DMS153 (cell line): ENCODE measurements at regions not wholly inside any gene's neighbourhood (a gene's known extent, or its start where the extent isn't known, plus 50 kb on each side); places are given as distances from the start of the nearest gene placed in this dataset.
"Not testable (repeated sequence)": the region's sequence is repeated elsewhere in the genome, so short reads cannot be mapped to it uniquely, and the experiment has no call there.

Experiments
- DNase-seq: peaks from one replicate; lab custom pipeline; 2025; lab: John Stamatoyannopoulos, UW

DNA sequence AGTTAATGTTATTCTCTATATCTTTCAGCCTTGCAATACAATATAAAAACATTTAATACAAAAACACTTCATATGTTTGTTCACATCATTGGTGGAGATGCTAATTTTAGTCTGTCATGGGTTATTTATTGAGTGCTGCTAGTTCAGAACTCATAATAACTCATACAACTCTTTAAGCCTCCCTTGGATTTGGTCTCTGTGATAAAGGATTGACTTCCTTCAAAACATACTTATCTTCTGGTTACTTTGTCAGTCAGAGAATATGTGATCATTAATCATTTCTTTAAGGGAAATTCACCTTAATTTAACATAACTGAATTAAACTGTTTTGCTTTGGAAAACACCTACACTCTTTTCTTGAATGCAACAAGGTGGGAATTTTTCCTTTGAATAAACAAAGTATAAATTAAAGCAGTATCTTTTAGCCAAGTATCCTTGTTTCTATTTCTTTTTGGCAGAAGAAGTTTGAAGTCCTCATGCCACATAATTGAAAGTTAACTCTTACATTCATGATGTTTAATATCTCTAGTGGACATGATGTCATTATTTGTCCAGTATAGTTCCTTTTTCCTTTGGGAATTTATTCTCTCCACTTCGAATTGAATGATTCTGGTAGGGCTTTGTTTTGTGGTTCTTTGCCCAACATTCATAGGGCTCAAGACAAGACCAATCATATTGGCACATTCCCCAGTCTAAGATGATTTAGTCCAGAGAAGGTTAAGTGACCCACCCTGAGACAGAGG, 133.2 kb upstream of the CENPW start:
- DNase-seq, result no peak

DNA sequence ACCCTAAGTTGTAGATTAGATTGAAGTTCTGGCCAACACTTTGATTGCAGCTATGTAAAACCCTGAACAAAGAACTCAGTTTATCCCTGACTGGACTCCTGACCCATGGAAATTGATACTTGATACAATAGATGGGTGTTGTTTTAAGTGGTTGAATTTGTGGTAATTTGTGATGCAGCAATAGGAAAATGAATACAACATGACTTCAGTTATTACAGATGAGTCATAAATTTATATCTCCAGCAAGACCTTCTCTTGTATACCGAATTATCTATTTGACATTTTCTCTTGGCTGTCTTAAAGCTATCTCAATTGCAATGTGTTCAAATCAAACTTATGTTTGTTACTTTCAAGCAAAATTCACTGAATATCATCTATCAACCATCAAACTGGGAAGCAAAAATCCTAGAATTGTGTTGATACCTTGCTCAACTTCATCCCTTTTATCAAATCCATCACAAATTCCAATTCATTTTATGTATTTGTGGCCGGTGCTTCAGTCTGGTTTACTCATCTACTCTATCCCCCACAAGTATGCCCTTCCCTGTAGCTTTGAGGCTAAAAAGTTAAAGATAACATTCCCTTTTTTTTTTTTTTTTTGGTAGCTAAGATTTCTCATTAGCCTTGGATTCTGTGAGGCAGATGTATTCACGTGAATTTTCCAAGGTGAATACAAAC, 129.4 kb upstream of the CENPW start:
- no peak for DNase-seq

- DNase-seq, result no peak
These were observed 122.4 kb upstream of the CENPW start for GRCh38 chr6:126217497-126217896.

DNA sequence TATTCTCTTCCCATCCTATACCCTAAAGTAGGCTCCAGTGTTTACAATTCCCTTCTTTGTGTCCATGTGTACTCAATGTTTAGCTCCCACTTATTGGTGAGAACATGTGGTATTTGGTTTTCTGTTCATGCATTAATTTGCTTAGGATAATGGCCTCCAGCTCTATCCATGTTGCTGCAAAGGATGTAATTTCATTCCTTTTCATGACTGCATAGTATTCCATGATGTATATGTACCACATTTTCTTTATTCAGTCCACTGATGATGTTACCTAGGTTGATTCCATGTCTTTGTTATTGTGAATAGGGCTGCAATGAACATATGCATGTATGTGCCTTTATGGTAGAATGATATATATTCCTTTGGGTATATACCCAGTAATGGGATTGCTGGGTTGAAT, 119.0 kb upstream of the CENPW start:
- DNase-seq, result not testable (repeated sequence)

DNA sequence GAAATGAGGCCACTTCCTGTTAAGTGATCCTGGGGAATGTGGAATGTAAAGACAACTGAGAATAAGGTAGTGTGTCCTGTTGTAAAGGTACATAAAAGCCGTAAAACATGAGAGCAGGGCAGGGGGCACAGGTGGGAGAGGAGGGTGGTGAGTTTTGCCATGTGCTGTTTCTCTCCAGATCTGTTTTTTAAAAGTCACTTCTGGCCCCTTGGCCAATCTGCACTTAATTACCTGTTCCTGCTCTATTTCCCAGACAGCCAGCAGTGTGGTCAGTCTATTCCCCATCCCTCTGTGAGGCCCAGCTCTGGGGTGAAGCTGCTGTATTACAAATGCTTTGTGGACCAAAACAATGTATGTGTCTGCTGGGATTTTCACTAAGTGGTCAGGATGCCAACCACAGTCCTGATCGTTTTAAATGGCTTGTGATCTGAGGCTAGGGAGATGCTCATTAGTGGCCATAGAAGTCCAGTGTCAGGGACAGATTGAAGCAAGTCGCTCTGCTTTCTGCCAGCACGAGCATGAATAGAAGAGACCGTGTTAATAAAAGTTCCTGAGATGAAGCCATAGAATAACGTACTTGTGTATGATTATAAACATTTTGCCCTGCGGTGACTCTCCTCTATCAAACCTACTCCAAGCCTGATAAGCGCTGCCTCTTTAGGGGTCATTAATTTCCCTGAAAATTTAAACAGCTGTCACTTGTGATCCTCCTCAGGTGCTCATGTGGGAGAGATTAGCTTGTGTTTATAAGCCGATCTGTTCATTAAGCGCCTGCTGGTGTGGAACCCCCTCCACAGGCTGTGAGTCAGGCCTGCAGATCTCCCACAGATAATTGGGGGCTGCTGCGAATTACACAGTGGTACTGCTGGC, 111.8 kb upstream of the CENPW start:
- DNase-seq, result peak; percentile 59

GRCh38 chr6:126232671-126233070, 107.2 kb upstream of the CENPW start:
- DNase-seq, result no peak

GRCh38 chr6:126233192-126233591, 106.7 kb upstream of the CENPW start:
- no peak for DNase-seq

DNA sequence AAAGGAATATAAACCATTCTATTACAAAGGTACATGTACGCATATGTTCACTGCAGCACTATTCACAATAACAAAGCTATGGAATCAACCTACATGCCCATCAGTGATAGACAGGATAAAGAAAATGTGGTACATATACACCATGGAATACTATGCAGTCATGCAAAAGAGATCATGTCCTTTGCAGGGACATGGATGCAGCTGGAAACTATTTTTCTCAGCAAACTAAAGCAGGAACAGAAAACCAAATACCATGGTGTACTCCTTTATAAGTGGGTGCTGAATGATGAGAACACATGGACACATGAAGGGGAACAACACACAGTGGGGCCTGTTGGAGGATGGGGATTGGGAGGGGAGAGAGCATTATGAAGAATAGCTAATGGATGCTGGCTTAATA, 104.6 kb upstream of the CENPW start:
- no peak for DNase-seq

DNA sequence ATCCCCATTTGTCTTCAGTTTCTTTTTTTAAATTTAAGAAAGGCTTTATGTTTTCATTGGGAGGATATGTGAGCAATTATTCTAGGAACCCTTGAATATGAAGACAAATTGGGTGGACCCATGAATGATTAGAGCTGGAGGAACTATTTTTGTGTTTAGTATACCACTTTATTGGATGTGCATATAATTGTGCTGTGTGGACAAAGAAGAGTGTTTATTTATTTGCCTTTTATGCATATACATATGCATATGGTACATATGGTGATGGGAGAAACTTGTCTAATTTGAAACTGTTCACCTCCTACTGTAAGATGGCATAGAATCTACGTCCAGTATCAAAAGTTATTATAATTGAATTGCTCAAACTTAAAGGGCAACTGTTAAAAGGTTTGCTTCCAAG, 94.8 kb upstream of the CENPW start:
- no peak for DNase-seq

DNA sequence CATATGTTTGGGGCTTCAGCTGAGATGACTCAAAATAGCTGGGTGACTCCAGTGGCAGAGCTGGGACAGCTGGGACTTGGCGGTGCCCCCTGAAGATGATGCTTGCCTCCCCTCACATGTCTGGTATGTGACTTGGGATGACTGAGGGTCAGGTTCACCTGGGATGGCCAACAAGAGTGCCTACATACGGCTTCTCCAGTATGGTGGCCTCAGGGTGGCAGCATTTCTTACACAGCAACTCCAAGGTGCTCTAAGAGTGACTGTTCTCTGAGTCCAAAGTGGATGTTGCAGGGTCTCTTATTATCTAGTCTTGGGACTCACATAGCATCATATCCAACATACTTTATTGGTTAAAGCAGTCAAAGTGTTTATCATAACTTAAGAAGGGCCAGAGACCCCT, 87.8 kb upstream of the CENPW start:
- no peak for DNase-seq

- no peak for DNase-seq
These were observed 86.5 kb upstream of the CENPW start for GRCh38 chr6:126253431-126253830.

DNA sequence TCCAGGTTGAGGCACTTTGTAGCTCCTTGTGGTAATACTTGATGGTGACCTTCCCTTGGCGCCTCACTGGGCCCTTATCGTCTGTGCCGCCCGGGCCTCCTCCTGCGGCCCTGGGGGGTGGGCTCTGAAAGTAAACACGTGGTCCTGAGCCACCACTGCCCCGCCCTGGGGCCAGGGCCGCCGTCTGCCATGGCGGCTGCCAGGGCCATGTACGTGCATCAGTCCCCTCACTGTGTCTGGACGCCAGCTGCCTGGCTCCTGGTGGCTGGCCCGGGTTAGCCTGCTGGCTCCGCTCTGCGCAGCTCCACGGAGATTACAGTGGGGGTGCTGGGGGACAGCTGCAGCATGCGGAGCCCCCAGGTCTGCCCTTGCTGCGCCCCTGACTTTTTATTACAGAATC, 81.8 kb upstream of the CENPW start:
- DNase-seq, result no peak

- DNase-seq, result no peak
These were observed 78.0 kb upstream of the CENPW start for GRCh38 chr6:126261792-126262421.

DNA sequence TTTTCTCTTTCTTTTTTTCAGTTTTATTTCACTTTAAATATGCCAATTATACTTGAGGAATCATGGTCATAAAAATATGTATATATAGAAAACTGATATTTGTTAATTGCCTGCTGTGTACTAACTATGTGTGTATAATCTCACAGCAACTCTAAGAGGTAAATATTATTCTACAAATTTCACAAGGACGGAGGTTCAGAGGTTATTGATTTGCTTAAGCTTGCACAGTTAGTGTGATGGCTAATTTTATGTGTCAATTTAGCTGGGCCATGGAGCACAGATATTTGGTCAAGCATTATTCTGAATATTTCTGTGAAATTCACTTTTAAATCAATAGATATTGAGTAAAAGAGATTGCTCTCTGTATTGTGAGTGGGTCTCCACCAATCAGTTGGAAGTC, 75.7 kb upstream of the CENPW start:
- no peak for DNase-seq

- no peak for DNase-seq
These were observed 73.3 kb upstream of the CENPW start for GRCh38 chr6:126266664-126267063.

- DNase-seq, result no peak
These were observed 72.3 kb upstream of the CENPW start for GRCh38 chr6:126267626-126268025.

GRCh38 chr6:126268092-126268491, 71.8 kb upstream of the CENPW start:
- DNase-seq, result no peak

DNA sequence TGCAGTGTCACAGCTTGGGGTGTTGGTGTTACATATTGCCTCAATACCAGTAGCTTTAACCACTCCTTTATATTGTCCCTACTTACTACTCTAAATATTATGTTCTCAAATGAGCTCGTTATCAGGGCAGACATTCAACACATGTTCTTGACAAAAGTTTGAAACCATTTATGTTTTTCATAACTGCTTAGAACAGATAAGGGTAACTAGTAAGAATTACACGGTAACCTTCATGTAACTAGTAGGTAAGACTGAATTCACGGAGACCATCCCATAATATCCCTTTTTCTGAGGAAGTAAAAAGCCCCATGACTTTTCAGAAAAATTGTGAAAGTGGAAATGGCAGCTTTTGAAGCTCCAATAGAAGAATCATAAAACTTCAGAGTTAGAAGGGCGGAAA, 59.6 kb upstream of the CENPW start:
- DNase-seq, result no peak

DNA sequence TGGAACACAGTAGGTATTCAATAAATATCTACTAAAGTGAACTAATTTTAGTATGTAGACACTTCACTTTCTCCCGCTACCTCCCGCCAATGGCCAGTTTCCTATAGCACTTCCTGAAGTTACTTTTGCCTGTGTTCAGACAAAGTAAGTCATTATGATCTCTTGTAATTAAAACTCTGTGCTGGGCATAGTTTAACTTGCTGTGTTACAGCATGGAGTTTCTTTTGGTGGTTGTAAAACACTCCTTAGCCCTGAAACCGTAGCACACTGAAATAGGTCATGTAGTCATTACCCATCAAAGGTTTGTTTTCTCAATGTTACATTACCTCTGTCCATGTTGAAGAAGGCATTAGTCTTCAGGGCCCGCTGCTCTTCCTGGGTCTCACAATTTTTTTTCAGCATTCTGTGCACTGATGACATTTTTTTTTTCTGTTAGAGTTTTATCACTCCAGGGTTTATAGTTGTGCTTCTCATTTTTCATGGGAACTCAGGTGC, 54.0 kb upstream of the CENPW start:
- no peak for DNase-seq
